ENCODE measurements at regions not wholly inside any gene's neighbourhood (a gene's known extent, or its start where the extent isn't known, plus 50 kb on each side); places are given as distances from the start of the nearest gene placed in this dataset.
"Not testable (repeated sequence)": the region's sequence is repeated elsewhere in the genome, so short reads cannot be mapped to it uniquely, and the experiment has no call there.

DNA sequence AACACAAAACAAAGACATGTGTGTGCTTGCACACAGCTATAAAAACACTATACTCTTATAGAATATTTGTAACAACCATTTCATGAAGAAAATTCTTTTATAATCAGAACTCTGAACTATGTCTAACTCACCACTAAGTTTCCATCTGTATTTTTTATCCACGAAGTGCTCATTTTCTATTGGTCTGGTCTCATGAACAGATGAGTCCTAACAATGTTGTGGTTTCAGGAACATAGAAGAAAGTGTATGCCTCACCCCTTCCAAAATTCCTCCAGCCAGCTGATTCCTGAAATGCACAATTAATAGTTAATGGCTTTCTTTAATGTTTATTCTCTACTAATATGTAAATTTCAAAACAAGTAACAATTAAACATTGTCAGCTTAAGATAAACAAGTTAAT is 325.3 kb upstream of the GRAMD2B start:
- no peak for DNase-seq

DNA sequence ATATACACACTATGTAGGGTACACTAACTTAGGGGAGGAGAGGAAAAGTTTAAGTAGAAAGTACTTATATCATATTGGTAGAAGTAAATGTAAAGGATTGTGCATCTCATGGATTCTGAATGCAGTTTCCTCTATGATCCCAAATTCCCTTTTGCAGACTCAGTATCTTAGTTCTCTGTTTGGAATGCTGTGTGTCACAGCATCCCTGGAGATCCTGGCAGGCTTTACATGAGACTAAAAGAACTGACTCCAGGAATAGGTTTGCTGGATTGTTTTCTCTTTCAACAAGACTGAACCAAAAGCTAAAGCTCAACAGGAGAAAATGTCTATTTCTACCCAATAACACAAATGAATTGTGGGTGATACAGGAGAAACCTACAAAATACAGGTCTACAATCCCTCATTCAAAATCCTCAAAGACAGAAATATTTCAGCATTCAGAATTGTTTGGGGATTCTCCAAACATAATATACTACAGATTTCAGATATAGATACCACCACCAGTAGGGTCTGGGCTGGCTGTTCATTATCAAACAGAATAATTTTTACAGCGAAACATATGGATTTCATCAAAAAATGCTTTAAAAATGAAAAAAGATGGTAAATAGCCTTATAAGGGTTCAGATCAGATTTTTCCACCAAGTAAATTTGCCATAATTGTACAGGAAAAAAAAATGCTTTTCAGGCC is 324.7 kb upstream of the GRAMD2B start:
- no peak for DNase-seq

DNA sequence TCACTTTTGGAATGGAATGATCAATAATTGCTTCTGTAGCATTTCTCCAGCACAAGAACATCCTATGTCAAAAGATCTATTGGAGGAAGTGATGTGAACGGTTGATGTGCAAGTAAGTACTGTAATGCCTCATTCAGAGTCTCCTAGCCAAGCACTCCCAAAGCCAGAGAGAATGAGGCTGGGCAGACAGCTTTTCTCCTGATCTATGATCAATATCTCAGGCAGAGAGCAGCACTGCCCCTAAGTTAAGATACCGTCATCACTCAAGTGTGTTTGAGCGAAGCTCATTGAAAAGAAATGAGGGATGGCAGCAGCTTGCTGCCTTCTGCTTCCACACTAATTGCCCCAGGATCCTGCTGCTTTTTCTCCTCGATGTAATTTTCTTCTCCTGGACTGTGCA is 324.1 kb upstream of the GRAMD2B start:
- no peak for DNase-seq

DNA sequence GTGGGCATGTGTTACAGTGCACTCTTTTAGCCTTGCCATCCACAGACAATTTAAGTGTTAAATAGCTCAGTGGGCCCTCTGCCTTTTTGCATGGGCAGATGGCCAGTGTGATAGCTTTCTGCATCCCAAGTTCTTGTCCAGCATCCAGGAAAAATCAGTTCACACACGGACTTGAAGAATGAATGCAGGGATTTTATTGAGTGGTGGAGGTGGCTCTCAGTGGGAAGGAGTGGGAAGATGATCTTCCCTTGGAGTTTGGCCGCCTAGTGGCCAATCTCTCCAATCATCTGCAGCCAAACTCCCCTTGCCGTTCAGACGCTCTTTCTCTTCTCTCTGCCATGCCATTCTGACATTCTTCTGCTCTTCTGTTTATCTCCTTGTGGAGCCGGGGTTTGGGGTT is 322.4 kb upstream of the GRAMD2B start:
- no peak for DNase-seq

DNA sequence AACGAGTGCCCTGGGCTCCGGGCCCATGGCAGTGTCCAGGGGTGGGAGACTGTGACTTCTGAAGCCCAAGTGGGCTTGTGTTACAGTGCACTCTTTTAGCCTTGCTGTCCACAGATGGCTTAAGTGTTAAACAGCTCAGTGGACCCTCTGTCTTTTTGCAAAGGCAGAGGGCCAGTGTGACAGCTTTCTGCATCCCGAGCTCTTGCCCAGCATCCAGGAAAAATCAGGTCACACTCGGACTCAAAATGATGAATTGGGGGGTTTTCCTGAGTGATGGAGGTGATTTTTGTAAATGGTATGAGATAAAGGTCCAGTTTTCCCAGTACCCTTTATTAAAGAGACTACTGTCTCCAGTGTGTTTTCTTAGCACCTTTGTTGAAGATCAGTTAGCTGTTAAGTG is 321.3 kb upstream of the GRAMD2B start:
- no peak for DNase-seq

DNA sequence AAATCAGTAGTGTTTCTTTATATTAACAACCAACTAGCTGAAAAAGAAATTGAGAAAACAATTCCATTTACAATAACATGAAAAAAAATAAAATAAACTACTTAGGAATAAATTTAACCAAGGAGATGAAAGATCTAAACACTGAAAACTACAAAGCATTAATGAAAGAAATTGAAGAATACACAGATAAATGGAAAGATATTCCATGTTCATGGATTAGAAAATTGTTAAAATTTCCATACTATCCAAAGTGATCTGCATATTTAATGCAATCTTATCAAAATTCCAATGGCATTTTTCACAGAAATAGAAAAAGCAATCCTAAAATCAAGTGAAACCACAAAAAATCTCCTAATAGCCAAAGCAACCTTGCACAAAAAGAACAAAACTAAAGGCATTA is 320.2 kb upstream of the GRAMD2B start:
- no peak for DNase-seq

DNA sequence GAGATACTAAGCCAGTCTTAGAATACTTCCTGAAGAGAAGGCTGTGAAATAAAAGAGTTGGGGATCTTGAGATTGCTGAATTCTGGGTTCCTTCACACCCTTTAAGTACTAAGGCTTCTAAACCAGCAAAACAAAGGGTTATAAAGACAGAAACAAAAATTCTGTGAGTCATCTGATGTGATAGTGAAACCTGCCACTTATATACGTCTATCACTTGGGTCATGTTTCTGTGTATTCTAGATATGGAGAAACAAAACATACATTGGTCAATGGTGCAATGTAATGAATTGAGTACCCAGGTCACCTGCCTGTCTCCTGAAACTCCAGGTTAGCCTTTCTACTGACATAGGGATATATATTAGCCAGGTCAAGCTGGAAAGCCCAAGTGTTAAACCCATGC is 319.3 kb upstream of the GRAMD2B start:
- DNase-seq: no peak

DNA sequence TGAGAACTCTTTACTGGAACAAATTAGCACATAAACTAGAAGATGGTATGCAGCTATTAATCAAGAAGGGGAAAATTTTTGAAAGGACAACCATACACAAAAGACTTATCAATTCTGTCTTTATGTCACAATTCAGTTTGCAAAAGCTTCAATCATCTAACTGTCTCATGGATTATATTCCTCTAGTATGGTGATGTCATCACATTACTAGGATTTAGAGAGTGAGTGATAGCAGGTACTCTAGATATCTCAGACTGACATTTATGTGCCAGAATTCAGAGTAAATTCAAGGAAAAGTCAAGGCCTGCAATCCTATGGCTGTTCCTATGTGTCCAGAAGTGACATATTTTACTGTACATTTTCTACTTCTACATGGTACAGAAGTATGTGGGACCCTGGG is 318.9 kb upstream of the GRAMD2B start:
- DNase-seq: no peak

DNA sequence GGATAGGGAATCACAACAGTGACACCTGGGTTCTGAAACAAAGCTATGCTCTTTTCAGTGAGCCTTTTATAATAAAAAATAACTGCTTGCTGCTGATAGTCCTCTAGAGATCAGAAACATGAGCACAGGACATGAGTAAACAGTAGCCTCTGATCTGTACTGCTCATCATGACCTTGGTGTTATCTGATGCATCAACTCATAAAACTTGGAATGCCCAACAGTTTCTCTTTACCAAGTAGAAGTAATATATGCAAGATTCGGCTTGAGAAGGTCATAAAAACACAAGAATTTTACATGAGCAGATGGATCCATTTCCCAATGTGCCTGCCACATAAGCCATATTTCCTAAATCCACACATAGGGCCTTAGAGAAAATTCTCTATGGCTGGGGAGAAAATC is 318.3 kb upstream of the GRAMD2B start:
- no peak for DNase-seq

DNA sequence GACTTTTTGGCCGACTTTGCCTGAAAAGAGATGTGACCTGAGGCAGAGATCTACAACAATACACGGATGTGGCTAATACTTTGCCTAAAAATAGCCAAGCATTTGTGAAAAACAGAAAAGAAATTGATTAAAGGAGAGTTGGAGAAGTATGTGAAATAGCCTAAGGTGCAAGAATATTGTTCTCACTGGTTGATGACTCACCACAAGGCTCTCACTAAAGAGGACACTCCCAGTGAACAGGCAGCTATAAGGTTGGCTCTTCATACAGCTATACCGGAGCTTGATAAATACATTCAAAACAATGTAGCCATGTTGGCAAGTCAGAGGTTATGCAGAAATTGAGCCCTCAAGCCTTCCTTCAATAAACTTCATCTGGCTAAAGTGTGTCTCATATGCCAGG is 317.2 kb upstream of the GRAMD2B start:
- no peak for DNase-seq

DNA sequence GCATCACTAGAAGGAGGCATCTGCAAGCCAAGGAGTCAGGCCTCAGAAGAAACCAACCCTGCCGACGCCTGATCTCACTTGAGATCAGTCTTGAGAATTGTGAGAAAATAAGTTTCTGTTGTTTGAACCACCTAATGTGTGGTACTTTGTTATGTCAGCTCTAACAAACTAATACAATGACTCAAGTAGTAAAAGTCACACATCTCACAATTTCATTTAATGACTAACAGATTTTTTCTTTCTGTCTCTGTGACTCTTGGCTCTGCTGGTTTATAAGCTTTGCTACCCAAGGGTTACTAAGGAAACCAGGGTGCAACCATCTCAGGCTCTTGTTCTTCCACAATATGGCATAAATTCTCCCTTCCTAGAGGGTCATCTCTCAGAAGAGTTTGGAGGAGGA is 315.8 kb upstream of the GRAMD2B start:
- no peak for DNase-seq

DNA sequence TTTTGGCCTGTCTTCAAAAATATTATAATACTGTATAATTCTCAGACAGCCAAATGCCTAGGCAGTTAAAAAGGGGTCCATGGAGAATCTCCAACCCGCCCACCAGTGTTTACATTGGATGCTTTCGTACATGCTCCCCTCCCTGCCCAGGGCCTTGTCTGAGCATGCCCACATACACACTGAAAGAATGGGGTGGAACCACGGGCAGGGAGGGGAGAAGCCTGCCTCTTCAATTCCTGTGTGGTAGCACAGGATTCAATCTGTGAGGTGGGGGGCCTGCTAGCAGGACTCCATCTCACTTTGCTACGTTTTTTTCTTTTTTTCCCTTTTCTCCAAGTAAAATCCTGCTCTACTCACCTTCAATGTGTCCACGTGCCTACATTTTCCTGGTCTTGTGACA is 314.7 kb upstream of the GRAMD2B start:
- no peak for DNase-seq

DNA sequence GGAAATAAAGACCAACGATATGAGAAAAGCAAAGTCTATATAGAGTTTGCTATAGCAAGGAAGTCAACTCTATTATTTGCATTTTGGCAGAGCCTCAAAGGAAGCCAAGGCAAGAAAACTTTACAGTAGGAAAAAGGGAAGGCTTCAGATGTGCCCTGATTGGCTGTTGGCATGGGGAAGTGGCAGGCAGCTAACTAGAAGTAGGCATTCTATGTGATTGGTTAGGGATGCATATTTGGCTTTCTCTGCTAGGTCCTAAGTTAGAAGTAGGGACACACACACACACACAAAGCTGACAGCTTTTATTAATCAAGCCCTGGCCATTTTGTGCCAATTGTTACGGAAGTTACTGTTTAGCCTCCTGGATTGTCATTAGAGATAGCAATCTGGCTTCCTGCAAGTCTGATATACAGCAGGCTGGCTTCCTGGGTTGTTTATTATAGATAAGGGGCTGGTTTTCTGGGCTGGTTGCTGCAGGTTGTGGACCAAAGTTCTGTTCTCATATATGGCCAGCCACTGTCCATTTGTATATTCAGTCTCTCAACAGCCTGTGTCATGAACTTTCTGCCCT is 308.1 kb upstream of the GRAMD2B start:
- DNase-seq: no peak

DNA sequence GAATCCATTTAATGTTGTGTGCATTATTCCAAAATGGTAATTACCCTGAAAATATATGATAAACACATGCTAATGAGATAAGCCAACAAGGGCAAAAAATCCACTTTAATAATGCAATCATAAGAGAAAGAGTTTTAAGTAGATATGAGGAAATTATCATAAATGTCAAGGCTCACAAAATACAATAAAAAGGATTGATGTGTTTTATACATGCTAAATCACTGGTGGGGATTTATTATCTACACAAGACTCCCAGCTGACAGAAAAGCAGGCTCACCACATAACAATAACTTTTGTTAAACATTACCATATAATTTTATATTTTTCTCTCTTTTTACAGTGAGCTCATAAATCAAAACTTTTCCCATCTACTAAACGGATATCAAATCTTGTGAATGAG is 306.2 kb upstream of the GRAMD2B start:
- no peak for DNase-seq

DNA sequence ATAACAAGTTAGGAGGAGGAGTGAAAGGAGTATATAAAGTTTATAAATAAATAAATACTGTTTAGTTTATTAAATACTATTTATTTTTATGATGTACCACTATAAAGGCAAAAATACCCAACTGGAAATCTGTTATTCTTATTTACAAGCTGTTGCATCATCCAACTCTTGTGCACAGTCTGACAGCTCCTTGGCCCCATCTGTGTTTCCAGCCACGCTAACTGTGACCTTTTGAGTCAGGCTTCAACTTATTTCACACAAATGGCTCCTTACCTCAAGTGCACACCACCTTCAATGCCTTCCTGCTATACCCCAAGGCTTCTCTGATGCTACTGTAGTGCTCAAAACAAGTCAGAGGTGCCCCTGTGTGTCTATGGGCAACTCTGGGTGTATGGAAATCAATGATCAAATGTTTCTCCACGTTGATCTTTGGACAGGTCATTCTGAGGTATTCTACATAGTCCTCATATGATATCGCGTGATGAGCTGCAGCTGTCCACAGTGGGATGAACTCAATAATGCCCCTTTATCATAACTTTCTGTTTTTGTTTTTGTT is 303.2 kb upstream of the GRAMD2B start:
- DNase-seq: no peak

DNA sequence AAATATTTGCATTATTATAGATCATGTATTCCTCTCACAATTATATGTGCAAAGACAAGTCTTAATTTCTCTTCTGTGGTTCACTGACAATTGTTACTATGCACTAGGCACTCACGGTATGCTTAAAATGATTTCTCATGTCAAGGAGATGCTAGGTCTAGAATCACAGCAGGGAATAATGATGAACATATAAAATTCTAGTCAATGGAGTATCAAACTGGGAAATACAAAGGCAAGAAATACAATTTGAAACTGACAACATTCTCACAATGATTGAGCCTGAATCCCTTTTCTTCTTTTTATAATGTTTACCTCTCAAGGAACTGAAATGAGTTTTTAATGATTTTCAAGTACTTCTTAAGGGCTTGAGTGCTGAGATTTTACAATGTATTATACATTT is 302.3 kb upstream of the GRAMD2B start:
- DNase-seq: no peak

DNA sequence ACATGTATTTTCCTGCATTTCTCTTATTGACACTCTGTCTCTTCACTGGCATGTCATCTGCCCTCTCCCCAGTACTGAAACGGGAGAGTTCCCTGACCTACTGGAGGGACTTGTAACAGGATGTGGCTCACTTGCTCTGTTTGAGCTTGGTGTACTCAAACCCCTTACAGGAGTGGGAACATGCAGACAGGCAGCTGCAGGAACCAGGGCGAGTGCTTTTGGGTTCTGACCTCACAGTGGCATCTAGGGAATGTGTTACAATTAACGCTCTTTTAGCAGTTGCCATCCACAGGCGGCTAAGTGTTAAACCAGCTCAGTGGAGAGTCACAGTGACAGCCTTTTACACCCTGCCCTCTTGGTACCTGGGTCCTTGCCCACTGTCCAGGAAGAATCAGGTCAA is 300.3 kb upstream of the GRAMD2B start:
- DNase-seq: no peak

DNA sequence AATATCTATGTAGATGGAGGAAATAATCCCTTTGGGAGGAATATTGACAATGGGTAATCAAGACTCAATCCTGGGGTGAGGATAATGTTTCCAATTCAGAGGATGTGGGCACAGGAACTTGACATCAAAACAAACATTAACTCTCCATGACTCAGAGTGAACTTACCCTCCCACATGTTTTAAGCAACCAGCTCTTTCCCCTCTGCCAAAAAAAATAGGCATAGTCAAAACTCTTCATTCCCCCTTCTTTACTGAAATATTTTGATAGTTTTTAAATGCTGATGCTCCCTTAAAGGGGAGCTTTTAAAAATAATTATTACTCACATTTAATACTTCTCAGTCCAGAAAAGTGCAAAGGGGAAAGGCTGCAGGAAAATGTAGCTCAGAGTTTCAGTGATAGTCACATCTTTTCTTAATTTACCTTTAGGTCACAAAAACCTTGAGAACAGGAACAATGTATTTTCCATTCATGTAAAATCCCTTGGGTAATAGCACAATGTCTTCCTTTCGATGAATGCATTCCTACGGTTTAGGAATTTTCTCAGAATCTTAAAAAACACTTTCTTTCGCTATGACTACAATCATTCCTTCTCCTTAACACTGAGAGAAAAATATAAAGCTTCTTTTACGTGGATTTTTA is 298.4 kb upstream of the GRAMD2B start:
- DNase-seq: no peak

DNA sequence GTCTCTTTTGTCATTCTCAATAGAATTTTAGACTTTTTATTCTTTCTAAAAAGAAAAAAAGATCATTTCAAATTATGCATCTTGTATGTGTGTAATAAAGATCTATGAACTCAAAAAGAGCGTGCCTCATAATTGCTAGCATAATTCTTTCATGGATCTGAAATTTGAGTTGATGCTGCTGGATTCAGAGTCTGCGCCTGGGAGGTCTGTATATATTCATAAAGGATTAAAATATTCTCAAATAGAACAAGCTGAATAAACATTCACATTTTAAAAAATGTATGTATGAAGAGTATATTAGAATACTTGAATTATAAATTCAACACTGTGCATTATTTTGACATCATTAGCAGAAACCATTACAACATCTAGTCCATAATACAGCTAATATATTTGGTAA is 297.8 kb upstream of the GRAMD2B start:
- DNase-seq: no peak

DNA sequence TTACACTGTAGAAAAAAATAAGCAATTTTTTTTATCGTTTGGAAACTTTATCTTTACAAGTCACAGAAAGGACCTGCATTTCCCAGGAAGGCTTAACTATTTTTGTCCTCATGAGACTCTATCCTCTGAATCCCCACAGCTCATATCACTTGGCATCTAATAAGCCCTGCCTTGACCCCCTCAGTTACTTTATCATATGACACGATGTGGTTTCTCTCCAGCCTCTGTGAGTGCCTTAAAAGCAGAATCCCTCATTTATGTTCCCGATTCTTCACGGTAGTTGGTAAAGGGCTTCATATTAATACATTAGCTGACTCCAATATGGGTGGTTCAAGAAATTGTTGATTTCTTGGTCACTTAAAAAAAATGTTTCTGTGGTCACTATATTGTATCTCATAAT is 296.6 kb upstream of the GRAMD2B start:
- no peak for DNase-seq

DNA sequence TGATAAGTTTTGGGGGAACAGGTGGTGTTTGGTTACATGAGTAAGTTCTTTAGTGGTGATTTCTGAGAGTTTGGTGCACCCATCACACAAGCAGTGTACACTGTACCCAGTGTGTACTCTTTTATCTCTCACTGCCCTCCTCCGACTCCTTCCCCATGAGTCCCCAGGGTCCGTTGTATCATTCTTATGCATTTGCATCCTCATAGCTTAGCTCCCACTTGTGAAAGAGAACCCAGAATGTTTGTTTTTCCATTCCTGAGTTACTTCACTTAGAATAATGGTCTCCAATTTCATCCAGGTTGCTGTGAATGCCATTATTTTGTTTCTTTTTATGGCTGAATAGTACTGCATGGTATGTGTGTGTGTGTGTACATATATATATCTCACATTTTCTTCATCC is 295.8 kb upstream of the GRAMD2B start:
- not testable (repeated sequence) for DNase-seq

DNA sequence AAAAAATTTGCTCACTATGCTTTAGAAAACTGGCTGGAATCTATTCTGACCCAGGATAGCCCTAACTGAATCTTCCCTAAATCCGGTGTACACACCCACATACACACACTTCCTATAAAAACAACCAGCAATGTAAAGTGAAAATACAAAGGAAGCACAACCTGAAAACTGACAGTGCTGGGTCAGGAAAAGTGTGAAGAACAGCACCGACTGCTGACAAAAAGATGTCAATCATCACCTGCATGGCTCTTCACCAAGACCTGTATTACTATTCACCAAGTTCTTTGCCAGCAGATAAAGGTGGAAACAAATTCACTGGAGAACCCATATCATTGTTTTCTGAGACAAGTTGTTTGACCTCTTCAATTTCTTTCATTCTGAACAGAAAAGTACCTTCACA is 293.8 kb upstream of the GRAMD2B start:
- DNase-seq: no peak

DNA sequence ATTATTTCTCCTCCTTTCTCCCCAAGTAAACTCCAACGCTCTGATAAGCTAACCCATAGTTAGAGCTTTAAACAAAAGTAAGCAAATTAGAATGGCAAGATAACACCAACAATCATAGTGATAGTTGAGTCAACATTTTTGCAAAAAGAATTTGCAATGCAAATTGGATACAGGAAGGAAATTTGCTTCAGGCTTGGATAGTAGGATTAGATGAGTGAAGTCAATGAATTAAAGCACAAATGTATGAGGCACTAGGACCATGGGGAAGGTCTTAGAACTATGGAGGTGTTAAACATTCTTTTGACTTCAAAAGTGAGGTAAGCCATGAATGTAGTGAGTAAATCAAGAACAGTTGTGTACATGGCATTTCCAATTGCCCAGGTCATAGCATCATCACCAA is 289.8 kb upstream of the GRAMD2B start:
- DNase-seq: no peak

DNA sequence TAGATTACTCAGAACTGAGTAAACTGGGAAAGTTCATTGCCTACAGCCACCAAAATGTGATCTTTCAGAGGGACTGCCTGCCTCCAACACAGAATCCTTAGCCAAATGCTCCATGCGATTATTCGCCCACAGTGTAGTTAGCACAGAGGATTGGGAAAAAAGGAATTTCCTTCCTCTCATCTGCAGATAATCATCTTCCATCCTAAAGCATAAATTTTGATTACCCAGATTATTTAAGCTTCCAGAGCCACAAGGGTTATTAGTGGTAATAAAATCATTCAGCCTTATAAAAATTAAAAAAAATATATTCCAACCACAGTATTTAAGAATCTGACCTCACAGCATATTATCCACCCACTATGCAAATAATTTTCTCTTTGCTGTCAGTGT is 285.3 kb upstream of the GRAMD2B start:
- DNase-seq: no peak
